Uterus (tissue), 3 donors: ENCODE measurements at regions not wholly inside any gene's neighbourhood (a gene's known extent, or its start where the extent isn't known, plus 50 kb on each side); places are given as distances from the start of the nearest gene placed in this dataset.

Source experiments
- DNase-seq, 2 donors: peaks; one replicate each; pipeline ENCODE4 v3.0.0-alpha.2; 2019 to 2020
- H3K27ac ChIP-seq, 2 donors: fragments of 200-600 bp; sonication (generic); 1 replicate in 1 of 2; 2 replicates in 1 of 2; pipeline ENCODE4 v1.5.1; 2016 to 2018
- H3K27me3 ChIP-seq, 2 donors: fragments of 200-600 bp; sonication (generic); one replicate each; pipeline ENCODE4 v1.5.1; 2018 to 2019; ENCODE audit warnings: control low read depth in 1 of 2
- H3K36me3 ChIP-seq, 2 donors: fragments of 200-600 bp; sonication (generic); one replicate each; pipeline ENCODE4 v1.5.1; 2019; ENCODE audit warnings: control low read depth in 1 of 2
- H3K4me1 ChIP-seq, 2 donors: fragments of 200-600 bp; sonication (generic); one replicate each; pipeline ENCODE4 v1.5.1; 2018 to 2019; ENCODE audit warnings: control low read depth in 1 of 2
- H3K4me3 ChIP-seq, 2 donors: fragments of 200-600 bp; sonication (generic); 1 replicate in 1 of 2; 2 replicates in 1 of 2; pipeline ENCODE4 v1.5.1; 2018 to 2019; ENCODE audit warnings: mild to moderate bottlenecking in 1 of 2
- H3K9me3 ChIP-seq, 2 donors: fragments of 200-600 bp; sonication (generic); one replicate each; pipeline ENCODE4 v1.5.1; 2019; ENCODE audit warnings: control low read depth in 1 of 2
- POLR2A ChIP-seq, 2 donors: fragments of 450-650 bp; IDR thresholded peaks; one replicate each; pipeline ENCODE4 v1.6.1; 2016; ENCODE audit warnings: antibody characterized with exemption in 2 of 2, mild to moderate bottlenecking in 1 of 2, moderate library complexity in 1 of 2
- intact Hi-C: fragments of 100-400 bp; cut with DNase I; formaldehyde crosslinking; loops from one replicate; pipeline ENCODE4 v1.15.1; 2023; ENCODE audit warnings: low total_unique reads
- TF ChIP-seq, protein P1 (sequence below), 4 experiments: fragments of 200-600 bp in 2 of 4; fragments of 450-650 bp in 2 of 4; sonication (generic) in 2 of 4; IDR thresholded peaks; one replicate each; pipeline ENCODE4 v1.5.1; 2016 to 2019; ENCODE audit warnings: antibody characterized with exemption in 4 of 4, mild to moderate bottlenecking in 2 of 4, moderate library complexity in 1 of 4
- donor health status: DM: yes; HTN: yes; CAD: no.

GRCh38 chrX:43000121-43000520, 222.2 kb upstream of the PPP1R2C start:
- no peak for TF ChIP-seq POLR2A (IDR thresholded peaks at IDR 0.05)
- TF ChIP-seq, protein P1, sequence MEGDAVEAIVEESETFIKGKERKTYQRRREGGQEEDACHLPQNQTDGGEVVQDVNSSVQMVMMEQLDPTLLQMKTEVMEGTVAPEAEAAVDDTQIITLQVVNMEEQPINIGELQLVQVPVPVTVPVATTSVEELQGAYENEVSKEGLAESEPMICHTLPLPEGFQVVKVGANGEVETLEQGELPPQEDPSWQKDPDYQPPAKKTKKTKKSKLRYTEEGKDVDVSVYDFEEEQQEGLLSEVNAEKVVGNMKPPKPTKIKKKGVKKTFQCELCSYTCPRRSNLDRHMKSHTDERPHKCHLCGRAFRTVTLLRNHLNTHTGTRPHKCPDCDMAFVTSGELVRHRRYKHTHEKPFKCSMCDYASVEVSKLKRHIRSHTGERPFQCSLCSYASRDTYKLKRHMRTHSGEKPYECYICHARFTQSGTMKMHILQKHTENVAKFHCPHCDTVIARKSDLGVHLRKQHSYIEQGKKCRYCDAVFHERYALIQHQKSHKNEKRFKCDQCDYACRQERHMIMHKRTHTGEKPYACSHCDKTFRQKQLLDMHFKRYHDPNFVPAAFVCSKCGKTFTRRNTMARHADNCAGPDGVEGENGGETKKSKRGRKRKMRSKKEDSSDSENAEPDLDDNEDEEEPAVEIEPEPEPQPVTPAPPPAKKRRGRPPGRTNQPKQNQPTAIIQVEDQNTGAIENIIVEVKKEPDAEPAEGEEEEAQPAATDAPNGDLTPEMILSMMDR (IDR thresholded peaks at IDR 0.05) = no peak
- no peak for DNase-seq
- H3K4me1 ChIP-seq = no peaks in the 10 kb centered on the region
- no peak overlapping the region for H3K4me3 ChIP-seq
- no peak overlapping the region for H3K27ac ChIP-seq
- no peaks in the 10 kb centered on the region for H3K9me3 ChIP-seq
- H3K27me3 ChIP-seq = no peaks in the 10 kb centered on the region
- intact Hi-C loops = no loop called here
- no peaks in the 10 kb centered on the region for H3K36me3 ChIP-seq

DNA sequence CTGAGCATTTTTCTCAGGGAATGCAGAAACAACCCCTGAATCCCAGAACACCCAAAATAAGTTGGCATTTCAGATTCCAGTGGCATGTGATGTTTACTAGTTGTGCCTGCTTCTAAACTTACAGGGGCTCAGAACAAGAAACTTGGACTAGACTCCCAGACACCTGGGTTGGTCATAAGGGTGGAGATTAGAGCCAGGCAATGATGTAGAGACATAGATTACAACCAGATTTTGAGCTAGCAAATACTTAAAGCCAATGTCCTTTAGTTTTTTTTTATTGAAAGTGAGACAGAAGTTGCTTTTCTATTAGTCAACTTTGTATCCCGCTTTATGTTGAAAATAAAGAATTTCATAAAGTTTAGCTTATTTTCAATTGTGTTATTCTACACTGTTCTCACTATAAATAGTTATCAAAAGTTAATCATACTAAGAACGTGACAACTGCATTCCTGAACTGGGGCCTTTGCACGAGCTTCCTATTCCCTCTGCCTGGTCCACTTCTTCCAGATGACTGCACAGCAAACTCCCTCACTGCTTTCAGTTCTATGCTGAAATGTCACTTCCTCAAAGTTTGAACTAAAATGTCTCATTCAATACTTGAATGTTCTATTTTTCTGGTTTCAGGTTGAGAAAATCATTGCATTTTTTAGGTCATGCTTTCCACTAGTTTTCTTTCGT, 224.7 kb upstream of the PPP1R2C start:
- Histone ChIP-seq H3K4me1 (no peaks in the 10 kb centered on the region), H3K27ac (no peak overlapping the region), H3K27me3 (no peaks in the 10 kb centered on the region), H3K9me3 (no peaks in the 10 kb centered on the region), H3K36me3 (no peaks in the 10 kb centered on the region), H3K4me3 (no peak overlapping the region)
- no peak for DNase-seq
- intact Hi-C loops = no loop called here
- TF ChIP-seq, protein P1 (IDR thresholded peaks at IDR 0.05) = no peak
- TF ChIP-seq POLR2A (IDR thresholded peaks at IDR 0.05) = no peak

DNA sequence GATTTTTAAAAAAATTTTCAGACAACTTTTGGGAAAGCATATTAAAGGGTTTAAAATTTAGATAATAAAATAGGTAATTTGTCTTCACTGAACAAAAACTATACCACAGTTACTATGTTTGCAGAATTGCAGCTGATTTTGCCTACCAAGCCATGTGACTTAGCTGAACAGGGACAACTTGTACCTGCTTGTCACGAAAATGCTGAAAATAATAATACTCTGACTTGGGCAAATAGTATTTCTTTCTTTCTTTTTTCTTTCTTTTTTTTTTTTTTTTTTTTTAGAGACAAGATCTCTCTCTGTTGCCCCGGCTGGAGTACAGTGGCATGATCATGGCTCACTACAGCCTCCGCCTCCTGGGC, 225.2 kb upstream of the PPP1R2C start:
- Histone ChIP-seq H3K4me3 (no peak overlapping the region), H3K27ac (no peak overlapping the region), H3K4me1 (no peaks in the 10 kb centered on the region), H3K9me3 (no peaks in the 10 kb centered on the region), H3K27me3 (no peaks in the 10 kb centered on the region), H3K36me3 (no peaks in the 10 kb centered on the region)
- TF ChIP-seq, protein P1 (IDR thresholded peaks at IDR 0.05) = no peak
- TF ChIP-seq POLR2A (IDR thresholded peaks at IDR 0.05) = no peak
- intact Hi-C loops = no loop called here
- DNase-seq = no peak

- Histone ChIP-seq H3K4me3 (no peak overlapping the region), H3K27me3 (no peaks in the 10 kb centered on the region), H3K27ac (no peak overlapping the region), H3K9me3 (no peaks in the 10 kb centered on the region), H3K36me3 (no peaks in the 10 kb centered on the region), H3K4me1 (no peaks in the 10 kb centered on the region)
- DNase-seq = no peak
- TF ChIP-seq, protein P1 (IDR thresholded peaks at IDR 0.05) = no peak
- no peak for TF ChIP-seq POLR2A (IDR thresholded peaks at IDR 0.05)
- intact Hi-C loops = no loop called here
These were observed 226.0 kb upstream of the PPP1R2C start for GRCh38 chrX:43003939-43004338.

DNA sequence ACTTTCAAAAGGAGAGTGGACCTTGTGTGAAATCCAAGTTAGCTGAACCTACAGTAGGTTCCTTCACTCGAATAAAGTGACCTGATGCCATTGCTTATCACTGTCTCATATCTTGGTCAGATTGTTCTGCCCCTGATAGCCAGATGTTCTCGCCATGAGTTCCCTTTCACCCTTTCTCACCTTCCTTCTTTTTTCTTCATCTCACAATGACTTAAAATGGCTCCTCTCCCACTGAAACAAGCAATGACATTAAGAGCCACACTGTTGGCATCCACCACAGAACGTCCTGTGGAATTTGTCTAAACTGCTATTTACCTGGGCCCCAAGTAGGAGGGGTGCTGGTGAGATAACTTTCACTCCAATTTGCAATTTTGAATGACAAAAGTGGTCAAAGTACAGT, 227.6 kb upstream of the PPP1R2C start:
- Histone ChIP-seq H3K27me3 (no peaks in the 10 kb centered on the region), H3K36me3 (no peaks in the 10 kb centered on the region), H3K4me1 (no peaks in the 10 kb centered on the region), H3K4me3 (no peak overlapping the region), H3K27ac (no peak overlapping the region), H3K9me3 (no peaks in the 10 kb centered on the region)
- intact Hi-C loops = no loop called here
- TF ChIP-seq, protein P1 (IDR thresholded peaks at IDR 0.05) = no peak
- TF ChIP-seq POLR2A (IDR thresholded peaks at IDR 0.05) = no peak
- DNase-seq = no peak
